Parathyroid adenoma (tissue), 2 donors: ENCODE measurements at regions not wholly inside any gene's neighbourhood (a gene's known extent, or its start where the extent isn't known, plus 50 kb on each side); places are given as distances from the start of the nearest gene placed in this dataset.

Source experiments
- H2AFZ ChIP-seq: fragments of 300-600 bp; sonication (generic); one replicate; pipeline ENCODE4 v1.7.0; 2017; ENCODE audit warnings: antibody characterized with exemption, mild to moderate bottlenecking
- H3K27ac ChIP-seq: fragments of 300-600 bp; sonication (generic); one replicate; pipeline ENCODE4 v1.7.0; 2017
- H3K27me3 ChIP-seq: fragments of 300-600 bp; sonication (generic); one replicate; pipeline ENCODE4 v1.7.0; 2017; ENCODE audit warnings: low read length; ENCODE audit not compliant: control insufficient read depth, insufficient read depth
- H3K36me3 ChIP-seq: fragments of 300-600 bp; sonication (generic); one replicate; pipeline ENCODE4 v1.7.0; 2017; ENCODE audit warnings: low read length; ENCODE audit not compliant: control insufficient read depth, insufficient read depth
- H3K4me1 ChIP-seq: fragments of 300-600 bp; sonication (generic); one replicate; pipeline ENCODE4 v1.7.0; 2017; ENCODE audit warnings: control low read depth
- H3K4me2 ChIP-seq: fragments of 300-600 bp; sonication (generic); one replicate; pipeline ENCODE4 v1.7.0; 2017; ENCODE audit warnings: low read length
- H3K4me3 ChIP-seq: fragments of 300-600 bp; sonication (generic); one replicate; pipeline ENCODE4 v1.7.0; 2017; ENCODE audit warnings: low read depth, low read length
- H3K79me2 ChIP-seq: fragments of 300-600 bp; sonication (generic); one replicate; pipeline ENCODE4 v1.7.0; 2017; ENCODE audit warnings: control low read depth
- H3K9ac ChIP-seq: fragments of 300-600 bp; sonication (generic); one replicate; pipeline ENCODE4 v1.7.0; 2017; ENCODE audit warnings: mild to moderate bottlenecking
- H3K9me3 ChIP-seq: fragments of 300-600 bp; sonication (generic); one replicate; pipeline ENCODE4 v1.7.0; 2017; ENCODE audit warnings: low read length; ENCODE audit not compliant: control insufficient read depth
- CTCF ChIP-seq: fragments of 300-600 bp; sonication (generic); IDR thresholded peaks from one replicate; pipeline ENCODE4 v1.7.0; 2017; ENCODE audit warnings: antibody characterized with exemption, mild to moderate bottlenecking
- donor health status: primary hyperparathyroidism.

GRCh38 chr1:79262745-79263258 lies 256.3 kb upstream of the ADGRL4 start:
- Histone ChIP-seq H3K4me2 (no peak overlapping the region), H3K27me3 (no peaks in the 10 kb centered on the region), H3K9me3 (no peaks in the 10 kb centered on the region), H3K36me3 (no peaks in the 10 kb centered on the region), H3K4me3 (no peak overlapping the region), H3K79me2 (no peaks in the 10 kb centered on the region), H3K27ac (no peak overlapping the region), H2AFZ (no peak overlapping the region), H3K4me1 (no peaks in the 10 kb centered on the region), H3K9ac (no peak overlapping the region)
- TF ChIP-seq CTCF = no peak

- Histone ChIP-seq H3K27me3 (no peaks in the 10 kb centered on the region), H3K4me2 (no peak overlapping the region), H3K9ac (no peak overlapping the region), H3K9me3 (no peaks in the 10 kb centered on the region), H3K36me3 (no peaks in the 10 kb centered on the region), H2AFZ (no peak overlapping the region), H3K4me3 (no peak overlapping the region), H3K27ac (no peak overlapping the region), H3K4me1 (no peaks in the 10 kb centered on the region), H3K79me2 (no peaks in the 10 kb centered on the region)
- no peak for TF ChIP-seq CTCF
Measured at GRCh38 chr1:79259390-79260336, 253.1 kb upstream of the ADGRL4 start.

- Histone ChIP-seq H3K27me3 (no peaks in the 10 kb centered on the region), H3K4me1 (no peaks in the 10 kb centered on the region), H3K27ac (no peak overlapping the region), H2AFZ (no peak overlapping the region), H3K9ac (no peak overlapping the region), H3K4me3 (no peak overlapping the region), H3K79me2 (no peaks in the 10 kb centered on the region), H3K9me3 (no peaks in the 10 kb centered on the region), H3K36me3 (no peaks in the 10 kb centered on the region), H3K4me2 (no peak overlapping the region)
- no peak for TF ChIP-seq CTCF
Measured at GRCh38 chr1:79255421-79255820, 248.9 kb upstream of the ADGRL4 start.

GRCh38 chr1:79252598-79252997 lies 246.1 kb upstream of the ADGRL4 start:
- no peak for TF ChIP-seq CTCF
- H2AFZ ChIP-seq = no peak overlapping the region
- no peaks in the 10 kb centered on the region for H3K9me3 ChIP-seq
- H3K4me1 ChIP-seq = no peaks in the 10 kb centered on the region
- no peak overlapping the region for H3K9ac ChIP-seq
- H3K79me2 ChIP-seq = no peaks in the 10 kb centered on the region
- H3K4me2 ChIP-seq = no peak overlapping the region
- no peaks in the 10 kb centered on the region for H3K27me3 ChIP-seq
- H3K4me3 ChIP-seq = no peak overlapping the region
- no peaks in the 10 kb centered on the region for H3K36me3 ChIP-seq
- no peak overlapping the region for H3K27ac ChIP-seq
